Esophagus squamous epithelium (tissue), 4 donors: ENCODE measurements at regions not wholly inside any gene's neighbourhood (a gene's known extent, or its start where the extent isn't known, plus 50 kb on each side); places are given as distances from the start of the nearest gene placed in this dataset.

Experiments
- CTCF ChIP-seq, 6 experiments: fragments of 450-650 bp in 4 of 6; fragments of 200-600 bp in 2 of 6; sonication (generic) in 2 of 6; IDR thresholded peaks; one replicate each; pipeline ENCODE4 v1.5.1; 2016 to 2019; ENCODE audit warnings: antibody characterized with exemption in 6 of 6, mild to moderate bottlenecking in 4 of 6, moderate library complexity in 4 of 6
- POLR2A ChIP-seq, 4 donors: fragments of 450-650 bp; IDR thresholded peaks; one replicate each; pipeline ENCODE4 v1.6.1; 2017; ENCODE audit warnings: antibody characterized with exemption in 4 of 4, mild to moderate bottlenecking in 4 of 4, moderate library complexity in 3 of 4

DNA sequence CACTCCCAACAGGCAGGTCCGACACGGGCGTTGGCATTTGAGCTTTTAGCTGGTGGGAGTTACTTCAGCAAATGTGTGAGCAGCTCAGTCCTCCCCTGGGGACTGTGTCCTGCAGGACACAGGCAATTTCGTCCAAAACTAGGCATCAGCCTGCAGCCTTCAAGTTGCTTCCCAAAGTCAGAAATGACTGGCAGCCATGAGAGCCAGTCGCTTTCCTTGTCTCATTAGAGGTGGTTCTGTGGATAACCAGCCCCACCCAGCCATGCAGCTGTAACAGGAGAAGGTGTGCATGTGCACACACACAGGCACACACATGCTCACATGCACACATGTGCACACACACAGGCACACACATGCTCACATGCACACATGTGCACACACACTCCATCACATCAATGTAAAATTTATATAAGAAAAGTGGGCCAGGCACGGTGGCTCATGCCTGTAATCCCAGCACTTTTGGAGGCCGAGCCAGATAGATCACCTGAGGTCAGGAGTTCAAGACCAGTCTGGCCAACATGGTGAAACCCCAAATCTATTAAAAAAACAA, 138.8 kb upstream of the TCERG1L start:
- TF ChIP-seq CTCF (IDR thresholded peaks at IDR 0.05): no peak
- no peak for TF ChIP-seq POLR2A (IDR thresholded peaks at IDR 0.05)
